ENCODE measurements at regions not wholly inside any gene's neighbourhood (a gene's known extent, or its start where the extent isn't known, plus 50 kb on each side); places are given as distances from the start of the nearest gene placed in this dataset.

GRCh38 chr12:46898152-46898931 lies 72.5 kb upstream of the SLC38A4 start (continued):
- TF ChIP-seq ZNF790 (CRISPR knock-in tag; IDR thresholded peaks at IDR 0.05; ENCODE audit: borderline replicate concordance) = no peak
- TF ChIP-seq KDM4B (CRISPR knock-in tag; IDR thresholded peaks at IDR 0.05) = no peak
- no peak for TF ChIP-seq MTERF4 (CRISPR knock-in tag; IDR thresholded peaks at IDR 0.05)
- no peak for TF ChIP-seq KLF12 (CRISPR knock-in tag; IDR thresholded peaks at IDR 0.05; ENCODE audit: borderline replicate concordance)
- TF ChIP-seq ZSCAN20 (CRISPR knock-in tag; IDR thresholded peaks at IDR 0.05; ENCODE audit: borderline replicate concordance) = no peak
- TF ChIP-seq SMARCC2 (IDR thresholded peaks at IDR 0.05) = no peak
- TF ChIP-seq ZNF33B (CRISPR knock-in tag; IDR thresholded peaks at IDR 0.05) = no peak
- TF ChIP-seq PAXIP1 (CRISPR knock-in tag; conservative IDR thresholded peaks at IDR 0.05) = no peak

GRCh38 chr12:46898989-46899388 lies 73.2 kb upstream of the SLC38A4 start:
- no TSS peak for BruUV-seq (replicated peaks)
- 39% methylated on average over 1 of the region's 1 CpG for WGBS (ENCODE audit: low lambda C conversion rate)
- CTCF ChIA-PET (ENCODE audit: low intra/inter-chr PET ratio, low total read pairs) = no interaction called here

More at GRCh38 chr12:46898989-46899388, 73.2 kb upstream of the SLC38A4 start:
- no peaks in the 10 kb centered on the region for H4K20me1 ChIP-seq (ENCODE audit: insufficient read depth, low read length)
- H3K4me3 ChIP-seq (replicated peaks in 1 of 3; ENCODE audit: insufficient read depth in 1 of 3, low read depth in 2 of 3, low read length in 3 of 3) = no peak overlapping the region
- no peak for ATAC-seq
- POLR2A ChIA-PET = no interaction called here
- no peak for DNase-seq (ENCODE audit: low spot score)
- intact Hi-C loops (cut with micrococcal nuclease; ENCODE audit: unreplicated experiment) (no loop called here), in situ Hi-C loops (cut with HindIII; ENCODE audit: extremely low pct_ligation_motif_present, low pct_unique_long_range_greater_than_20kb) (no loop called here)
- no peak overlapping the region for H3K4me2 ChIP-seq (ENCODE audit: low read depth, low read length)
- no peaks in the 10 kb centered on the region for H3K27me3 ChIP-seq (ENCODE audit: control insufficient read depth in 1 of 2, insufficient read depth in 2 of 2, low read length in 2 of 2)
- TF ChIP-seq JARID2 (CRISPR knock-in tag; IDR thresholded peaks at IDR 0.05; ENCODE audit: insufficient replicate concordance) (no peak), RXRA (CRISPR knock-in tag; IDR thresholded peaks at IDR 0.05) (no peak), TRAFD1 (CRISPR knock-in tag; IDR thresholded peaks at IDR 0.05; ENCODE audit: borderline replicate concordance) (no peak)
- H3K27ac ChIP-seq (ENCODE audit: extremely low read length, insufficient read depth, low read length) = no peak overlapping the region
- H3K79me2 ChIP-seq (ENCODE audit: insufficient read depth, low read length) = no peaks in the 10 kb centered on the region
- no peak overlapping the region for H2AFZ ChIP-seq (ENCODE audit: low read length)
- FAIRE-seq = no peak
- H3K9me3 ChIP-seq (ENCODE audit: low read length) = no peaks in the 10 kb centered on the region
- no peaks in the 10 kb centered on the region for H3K36me3 ChIP-seq (replicated peaks in 1 of 2; ENCODE audit: control insufficient read depth in 1 of 2, insufficient read depth in 2 of 2, low read length in 2 of 2)
- H3K4me1 ChIP-seq (ENCODE audit: insufficient read depth, low read length) = no peaks in the 10 kb centered on the region
- no peak overlapping the region for H3K9ac ChIP-seq (ENCODE audit: insufficient read depth, low read depth, low read length)

Measured in HepG2 (cell line).